HCT116 (cell line): ENCODE measurements at regions not wholly inside any gene's neighbourhood (a gene's known extent, or its start where the extent isn't known, plus 50 kb on each side); places are given as distances from the start of the nearest gene placed in this dataset.

Source experiments
- ATAC-seq: fragments of 200-7000 bp; cut with Tn5 transposase; 2 replicates; pipeline ENCODE4 v1.9.1; 2020; ENCODE audit warnings: mild to moderate bottlenecking, moderate library complexity
- BruUV-seq: library from RNA; stranded (reverse); fragments of 400-500 nt; replicated peaks from 2 replicates; lab custom pipeline; 2021; lab: Mats Ljungman, UMichigan
- CTCF ChIA-PET: fragments of 300-600 bp; sonication (Branson Sonifier 250); formaldehyde crosslinking; loops from one replicate; lab custom pipeline; 2021; ENCODE audit warnings: antibody characterized with exemption; lab: Charles Lee
- POLR2A ChIA-PET: fragments of 300-600, 350-600 bp; sonication (Branson Sonifier 250); formaldehyde crosslinking; loops from one replicate; lab custom pipeline; 2021; ENCODE audit warnings: antibody characterized with exemption; lab: Charles Lee
- RAD21 ChIA-PET, 2 experiments: fragments of 300-600 bp; sonication (Branson Sonifier 250); formaldehyde crosslinking; loops; one replicate each; lab custom pipeline; 2023; ENCODE audit warnings: low total read pairs in 2 of 2; ENCODE audit not compliant: uncharacterized antibody in 2 of 2, unreplicated experiment in 2 of 2, low non-redundant PET in 1 of 2; lab: Charles Lee
- DNase-seq: peaks from one replicate; pipeline ENCODE4 v3.0.0-alpha.2; 2010; ENCODE audit warnings: low read depth, low spot score
- H2AFZ ChIP-seq: fragments of 200-600 bp; shearing (Covaris generic), sonication (generic); 2 replicates; pipeline ENCODE4 v1.6.1; 2017; ENCODE audit warnings: low read depth, mixed run types, mixed read lengths, antibody characterized with exemption, low read length; ENCODE audit not compliant: poor library complexity, severe bottlenecking
- H3K27ac ChIP-seq: 2 replicates; pipeline ENCODE4 v1.5.1; 2012; ENCODE audit warnings: low read depth, low read length
- H3K27me3 ChIP-seq: fragments of 200-600 bp; sonication (generic); 2 replicates; pipeline ENCODE4 v1.6.1; 2016; ENCODE audit warnings: mixed run types, low read length, mixed read lengths; ENCODE audit not compliant: insufficient read depth
- H3K36me3 ChIP-seq, 2 experiments: fragments of 200-500 bp in 1 of 2; fragments of 200-600 bp in 1 of 2; sonication (Bioruptor generic) in 1 of 2; sonication (generic) in 1 of 2; 2 replicates each; pipeline versions ENCODE4 v1.5.1 to v1.6.1; 2014 to 2016; ENCODE audit warnings: low read length in 2 of 2, inconsistent platforms in 1 of 2, mixed read lengths in 1 of 2, mixed run types in 1 of 2; ENCODE audit not compliant: insufficient read depth in 2 of 2, control insufficient read depth in 1 of 2
- H3K4me1 ChIP-seq, 2 experiments: fragments of 200-600 bp in 1 of 2; sonication (generic) in 1 of 2; 2 replicates each; pipeline versions ENCODE4 v1.5.1 to v1.6.1; 2012 to 2017; ENCODE audit warnings: low read length in 2 of 2, inconsistent platforms in 1 of 2, mild to moderate bottlenecking in 1 of 2, mixed read lengths in 1 of 2, mixed run types in 1 of 2, moderate library complexity in 1 of 2; ENCODE audit not compliant: insufficient read depth in 2 of 2, control insufficient read depth in 1 of 2
- H3K4me2 ChIP-seq: fragments of 200-600 bp; sonication (generic); 2 replicates; pipeline ENCODE4 v1.6.1; 2017; ENCODE audit warnings: mixed run types, low read length, mixed read lengths
- H3K4me3 ChIP-seq, 2 experiments: fragments of 200-600 bp in 1 of 2; sonication (generic) in 1 of 2; replicated peaks in 1 of 2; 2 replicates each; pipeline ENCODE4 v1.5.1; 2011 to 2016; ENCODE audit warnings: low read length in 2 of 2, control low read depth in 1 of 2, low read depth in 1 of 2, mild to moderate bottlenecking in 1 of 2, mixed read lengths in 1 of 2, mixed run types in 1 of 2
- H3K79me2 ChIP-seq: fragments of 200-600 bp; sonication (generic); 2 replicates; pipeline ENCODE4 v1.6.1; 2017; ENCODE audit warnings: mild to moderate bottlenecking, mixed run types, low read length, moderate library complexity, mixed read lengths; ENCODE audit not compliant: insufficient read depth
- H3K9ac ChIP-seq: fragments of 200-600 bp; sonication (generic); 2 replicates; pipeline ENCODE4 v1.6.1; 2016; ENCODE audit warnings: low read length, mixed read lengths
- H3K9me2 ChIP-seq: fragments of 200-600 bp; sonication (generic), shearing (Covaris generic); 2 replicates; pipeline ENCODE4 v1.6.1; 2017; ENCODE audit warnings: mixed run types, mild to moderate bottlenecking, moderate library complexity; ENCODE audit not compliant: insufficient read depth
- H3K9me3 ChIP-seq, 2 experiments: fragments of 200-500 bp in 1 of 2; fragments of 200-600 bp in 1 of 2; sonication (Bioruptor generic) in 1 of 2; sonication (generic) in 1 of 2; 2 replicates each; pipeline ENCODE4 v1.6.1; 2014 to 2017; ENCODE audit warnings: low read length in 2 of 2, mixed read lengths in 2 of 2, inconsistent platforms in 1 of 2, low read depth in 1 of 2, mild to moderate bottlenecking in 1 of 2, mixed run types in 1 of 2, moderate library complexity in 1 of 2; ENCODE audit not compliant: control insufficient read depth in 1 of 2, insufficient read depth in 1 of 2
- H4K20me1 ChIP-seq: fragments of 200-600 bp; sonication (generic), shearing (Covaris generic); 2 replicates; pipeline ENCODE4 v1.6.1; 2017; ENCODE audit warnings: mixed run types, mild to moderate bottlenecking, moderate library complexity; ENCODE audit not compliant: insufficient read depth
- ATF3 ChIP-seq: IDR thresholded peaks from 2 replicates; pipeline ENCODE4 v1.6.1; 2012
- CBX3 ChIP-seq: IDR thresholded peaks from 2 replicates; pipeline ENCODE4 v1.6.1; 2012; ENCODE audit warnings: low read depth
- CEBPB ChIP-seq: IDR thresholded peaks from 2 replicates; pipeline ENCODE4 v1.6.1; 2012; ENCODE audit warnings: low read depth
- CTCF ChIP-seq, 3 experiments: fragments of 200-600 bp in 1 of 3; sonication (generic) in 1 of 3; IDR thresholded peaks in 2 of 3; conservative IDR thresholded peaks in 1 of 3; 2 replicates each; pipeline ENCODE4 v1.5.1; 2012 to 2017; ENCODE audit warnings: low read depth in 2 of 3, low read length in 2 of 3, antibody characterized with exemption in 1 of 3, borderline replicate concordance in 1 of 3, control low read depth in 1 of 3, mild to moderate bottlenecking in 1 of 3, mixed read lengths in 1 of 3, mixed run types in 1 of 3, moderate library complexity in 1 of 3; ENCODE audit not compliant: insufficient read depth in 1 of 3
- EGR1 ChIP-seq: IDR thresholded peaks from 2 replicates; pipeline ENCODE4 v1.6.1; 2012; ENCODE audit warnings: low read depth
- ELF1 ChIP-seq: IDR thresholded peaks from 2 replicates; pipeline ENCODE4 v1.6.1; 2012; ENCODE audit warnings: low read depth, borderline replicate concordance
- EZH2 ChIP-seq: fragments of 200-600 bp; sonication (generic); IDR thresholded peaks from 2 replicates; pipeline ENCODE4 v1.6.1; 2017; ENCODE audit warnings: antibody characterized with exemption, mixed run types
- EZH2phosphoT487 ChIP-seq: fragments of 200-600 bp; IDR thresholded peaks from 2 replicates; pipeline ENCODE4 v1.6.1; 2018; ENCODE audit warnings: antibody characterized with exemption, borderline replicate concordance
- FOSL1 ChIP-seq: IDR thresholded peaks from 2 replicates; pipeline ENCODE4 v1.6.1; 2012; ENCODE audit warnings: low read depth
- JUND ChIP-seq: IDR thresholded peaks from 2 replicates; pipeline ENCODE4 v1.6.1; 2012
- REST ChIP-seq: IDR thresholded peaks from 2 replicates; pipeline ENCODE4 v1.6.1; 2012; ENCODE audit warnings: low read depth
- SIN3A ChIP-seq: IDR thresholded peaks from 2 replicates; pipeline ENCODE4 v1.6.1; 2012; ENCODE audit warnings: low read depth
- TCF7L2 ChIP-seq: IDR thresholded peaks from 2 replicates; pipeline ENCODE4 v1.7.0; 2011; ENCODE audit warnings: borderline replicate concordance, inconsistent platforms; ENCODE audit not compliant: insufficient read depth, insufficient read length; ENCODE audit errors: extremely low read depth
- YY1 ChIP-seq: IDR thresholded peaks from 2 replicates; pipeline ENCODE4 v1.6.1; 2011; ENCODE audit warnings: low read length, low read depth, moderate library complexity, mild to moderate bottlenecking; ENCODE audit not compliant: insufficient replicate concordance; ENCODE audit errors: extremely low read depth
- ZBTB33 ChIP-seq: IDR thresholded peaks from 2 replicates; pipeline ENCODE4 v1.6.1; 2011; ENCODE audit warnings: mild to moderate bottlenecking, low read length, moderate library complexity; ENCODE audit not compliant: insufficient replicate concordance; ENCODE audit errors: extremely low read depth
- ZNF274 ChIP-seq: fragments of 200-500 bp; sonication (Bioruptor generic); IDR thresholded peaks from 2 replicates; pipeline ENCODE4 v1.6.1; 2014; ENCODE audit warnings: mild to moderate bottlenecking, low read depth, low read length, inconsistent platforms
- intact Hi-C: fragments of 100-400 bp; cut with micrococcal nuclease; formaldehyde crosslinking; loops from 2 replicates; pipeline ENCODE4 v1.10.0; 2022

- POLR2A ChIA-PET = no interaction called here
- Histone ChIP-seq H3K27me3 (no peaks in the 10 kb centered on the region), H3K4me3 (no peak overlapping the region), H3K4me2 (no peak overlapping the region), H3K9ac (no peak overlapping the region), H3K9me2 (no peaks in the 10 kb centered on the region)
- BruUV-seq = no TSS peak
- TF ChIP-seq EZH2phosphoT487 (no peak), EGR1 (no peak), CEBPB (no peak), EZH2 (no peak), CTCF (IDR thresholded peaks at IDR 0.05 in 2 of 3, conservative IDR thresholded peaks at IDR 0.05 in 1 of 3; ENCODE audit: borderline replicate concordance in 1 of 3, insufficient read depth in 1 of 3, low read depth in 2 of 3, low read length in 2 of 3) (no peak), ATF3 (no peak), SIN3A (no peak), CBX3 (no peak), ZBTB33 (no peak), TCF7L2 (no peak), YY1 (no peak), FOSL1 (no peak), REST (no peak), ELF1 (no peak), JUND (no peak), ZNF274 (no peak)
- TF ChIP-seq, all 23 proteins: peak for 0
- intact Hi-C loops = no loop called here
- H3K27ac ChIP-seq = no peak overlapping the region
- no peaks in the 10 kb centered on the region for H3K4me1 ChIP-seq
- DNase-seq (no peak), ATAC-seq (no peak)
- no peak overlapping the region for H2AFZ ChIP-seq
- H3K79me2 ChIP-seq = no peaks in the 10 kb centered on the region
- ChIA-PET CTCF (no interaction called here), RAD21 (no interaction called here)
- H3K36me3 ChIP-seq = no peaks in the 10 kb centered on the region
- H4K20me1 ChIP-seq = no peaks in the 10 kb centered on the region
- H3K9me3 ChIP-seq = peaks cover 15 to 28% of the 10 kb centered on the region in 2 experiments; a peak in 3 of 4 replicates
Observed at GRCh38 chr5:25285136-25285535, 640.4 kb upstream of the CDH10 start.
